Mesodermal cell (in vitro differentiated cells): ENCODE measurements at regions not wholly inside any gene's neighbourhood (a gene's known extent, or its start where the extent isn't known, plus 50 kb on each side); places are given as distances from the start of the nearest gene placed in this dataset.
"Not testable (repeated sequence)": the region's sequence is repeated elsewhere in the genome, so short reads cannot be mapped to it uniquely, and the experiment has no call there.

Experiments used
- H3K27ac ChIP-seq: 2 replicates; pipeline ENCODE4 v1.7.0; 2013; ENCODE audit warnings: mild to moderate bottlenecking, low read depth, low read length, moderate library complexity; ENCODE audit not compliant: severe bottlenecking
- H3K36me3 ChIP-seq: 2 replicates; pipeline ENCODE4 v1.7.1; 2013; ENCODE audit warnings: mild to moderate bottlenecking, low read length, moderate library complexity; ENCODE audit not compliant: control insufficient read depth, insufficient read depth
- H3K4me1 ChIP-seq: one replicate; pipeline ENCODE4 v1.7.1; 2013; ENCODE audit warnings: mild to moderate bottlenecking, low read length; ENCODE audit not compliant: insufficient read depth, control insufficient read depth, poor library complexity, severe bottlenecking
- H3K4me3 ChIP-seq: 2 replicates; pipeline ENCODE4 v1.7.0; 2013; ENCODE audit warnings: low read length, control low read depth, mild to moderate bottlenecking; ENCODE audit not compliant: insufficient read depth, poor library complexity, severe bottlenecking; ENCODE audit errors: extremely low read depth
- H3K9me3 ChIP-seq: 2 replicates; pipeline ENCODE4 v1.7.1; 2013; ENCODE audit warnings: mild to moderate bottlenecking, low read length, moderate library complexity; ENCODE audit not compliant: control insufficient read depth
- WGBS, 2 experiments: methylation state at CpG; one replicate each; pipeline ENCODE4 v1.1.5; 2013; ENCODE audit warnings: missing lambda C conversion rate in 2 of 2; ENCODE audit not compliant: insufficient coverage in 2 of 2; 5-methylcytosine and 5-hydroxymethylcytosine counted together

DNA sequence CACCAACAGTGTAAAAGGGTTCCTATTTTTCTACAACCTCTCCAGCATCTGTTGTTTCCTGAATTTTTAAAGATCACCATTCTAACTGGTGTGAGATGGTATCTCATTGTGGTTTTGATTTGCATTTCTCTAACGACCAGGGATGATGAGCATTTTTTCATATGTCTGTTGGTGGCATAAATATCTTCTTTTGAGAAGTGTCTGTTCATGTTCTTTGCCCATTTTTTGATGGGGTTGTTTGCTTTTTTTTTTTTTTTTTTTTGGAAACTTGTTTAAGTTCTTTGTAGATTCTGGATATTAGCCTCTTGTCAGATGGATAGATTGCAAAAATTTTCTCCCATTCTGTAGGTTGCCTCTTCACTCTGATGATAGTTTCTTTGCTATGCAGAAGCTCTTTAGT, 145.5 kb upstream of the PLXNC1 start:
- 75 to 86% methylated on average over 1 of the region's 1 CpG for WGBS, 2 experiments
- not testable (repeated sequence) for H3K4me1 ChIP-seq, H3K36me3 ChIP-seq, H3K4me3 ChIP-seq, H3K9me3 ChIP-seq, H3K27ac ChIP-seq

DNA sequence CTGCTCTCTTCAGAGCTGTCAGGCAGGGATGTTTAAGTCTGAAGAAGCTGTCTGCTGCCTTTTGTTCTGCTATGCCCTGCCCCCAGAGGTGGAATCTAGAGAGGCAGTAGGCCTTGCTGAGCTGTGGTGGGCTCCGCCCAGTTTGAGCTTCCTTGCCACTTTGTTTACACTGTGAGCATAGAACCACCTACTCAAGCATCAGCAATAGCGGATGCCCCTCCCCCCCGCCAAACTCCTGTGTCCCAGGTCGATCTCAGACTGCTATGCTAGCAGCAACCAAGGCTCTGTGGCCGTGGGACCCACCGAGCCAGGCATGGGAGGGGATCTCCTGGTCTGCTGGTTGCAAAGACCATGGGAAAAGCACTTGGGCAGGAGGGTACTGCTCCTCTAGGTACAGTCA, 140.5 kb upstream of the PLXNC1 start:
- not testable (repeated sequence) for H3K36me3 ChIP-seq, H3K9me3 ChIP-seq, H3K4me1 ChIP-seq, H3K4me3 ChIP-seq, H3K27ac ChIP-seq
- 59 to 79% methylated on average over 2 to 6 of the region's 6 CpGs for WGBS, 2 experiments

DNA sequence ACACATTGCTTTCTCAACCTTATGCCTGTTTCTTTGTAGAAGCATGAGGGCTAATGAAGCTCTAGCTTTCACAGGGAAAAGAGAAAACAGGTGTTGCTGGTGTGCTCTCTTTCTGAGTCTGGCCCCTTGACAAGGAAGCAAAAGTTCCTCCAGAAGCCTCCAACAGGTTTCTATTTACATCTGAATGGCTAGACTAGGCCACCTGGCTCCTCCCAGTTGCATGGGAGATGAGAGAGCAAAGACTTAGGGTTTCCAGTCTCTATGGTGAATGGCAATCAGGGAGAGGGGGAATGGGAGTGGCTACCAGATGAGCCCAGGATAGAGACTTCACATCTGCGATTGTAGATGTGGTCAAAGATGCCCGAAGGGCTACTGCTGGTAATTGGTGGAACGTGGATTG, 138.1 kb upstream of the PLXNC1 start:
- no peaks in the 10 kb centered on the region for H3K9me3 ChIP-seq
- no peaks in the 10 kb centered on the region for H3K4me1 ChIP-seq
- H3K4me3 ChIP-seq, result no peak overlapping the region
- no peak overlapping the region for H3K27ac ChIP-seq
- WGBS, 2 experiments, result 40 to 50% methylated on average over 1 of the region's 3 CpGs
- H3K36me3 ChIP-seq, result no peaks in the 10 kb centered on the region

DNA sequence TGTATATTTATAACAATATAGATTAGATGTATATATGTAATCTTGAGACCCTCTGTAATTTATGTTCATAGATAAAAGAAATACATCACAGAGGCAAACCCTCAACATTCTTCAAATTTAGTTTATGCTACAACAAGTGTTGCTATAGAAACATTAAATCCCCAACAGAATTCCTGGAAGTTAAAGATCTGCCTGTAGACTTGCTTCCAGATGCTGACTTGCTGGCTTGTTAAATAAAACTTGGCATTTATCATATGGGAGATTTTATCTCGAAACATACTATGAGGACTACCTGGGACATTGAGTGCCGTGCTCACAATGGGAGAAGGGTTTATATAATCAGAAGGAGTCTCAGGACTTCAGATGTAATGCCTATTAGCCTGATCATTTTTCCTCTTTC, 136.3 kb upstream of the PLXNC1 start:
- WGBS, 2 experiments, result 80% methylated on average over 1 of the region's 2 CpGs; no CpG with 5 or more reads in 1 of the 2 experiments

DNA sequence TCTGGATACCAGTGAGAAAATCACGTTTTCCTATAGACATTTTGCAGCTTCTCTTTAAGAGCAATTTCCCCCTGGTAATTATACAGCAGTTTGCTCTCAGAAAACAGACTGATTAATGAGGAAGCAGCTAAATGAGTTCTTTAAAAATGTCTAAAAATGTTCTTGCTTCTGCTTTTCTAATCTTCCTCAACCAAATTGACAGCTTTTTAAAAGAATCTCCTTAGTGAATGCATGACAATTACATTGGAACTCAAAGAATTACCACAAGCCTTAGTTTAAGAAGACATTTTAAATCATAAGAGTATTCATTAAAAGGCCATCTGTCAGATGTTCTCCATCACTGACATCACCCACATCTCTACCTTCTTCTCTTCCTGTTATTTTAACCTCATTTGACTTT, 135.8 kb upstream of the PLXNC1 start:
- Histone ChIP-seq H3K4me1 (no peaks in the 10 kb centered on the region), H3K9me3 (peaks cover 14% of the 10 kb centered on the region), H3K36me3 (no peaks in the 10 kb centered on the region), H3K4me3 (no peak overlapping the region), H3K27ac (no peak overlapping the region)
- no CpG with 5 or more reads among the region's 1 CpG for WGBS, 2 experiments

More for the DNA sequence above, 136.3 kb upstream of the PLXNC1 start:
- no peaks in the 10 kb centered on the region for H3K36me3 ChIP-seq
- H3K9me3 ChIP-seq, result peaks cover 9% of the 10 kb centered on the region
- H3K4me1 ChIP-seq, result no peaks in the 10 kb centered on the region
- no peak overlapping the region for H3K27ac ChIP-seq
- no peak overlapping the region for H3K4me3 ChIP-seq

GRCh38 chr12:94017247-94017646, 131.1 kb upstream of the PLXNC1 start:
- WGBS, 2 experiments, result 89% methylated on average over 2 of the region's 2 CpGs; no CpG with 5 or more reads in 1 of the 2 experiments
- H3K9me3 ChIP-seq, result peaks cover 32% of the 10 kb centered on the region
- H3K4me3 ChIP-seq, H3K27ac ChIP-seq, H3K4me1 ChIP-seq, H3K36me3 ChIP-seq: not testable (repeated sequence)

GRCh38 chr12:94020335-94020734, 128.0 kb upstream of the PLXNC1 start:
- Histone ChIP-seq H3K36me3 (no peaks in the 10 kb centered on the region), H3K4me1 (no peaks in the 10 kb centered on the region), H3K27ac (no peak overlapping the region), H3K4me3 (no peak overlapping the region), H3K9me3 (peaks cover 40% of the 10 kb centered on the region)
- WGBS, 2 experiments, result 80 to 83% methylated on average over 1 of the region's 1 CpG

DNA sequence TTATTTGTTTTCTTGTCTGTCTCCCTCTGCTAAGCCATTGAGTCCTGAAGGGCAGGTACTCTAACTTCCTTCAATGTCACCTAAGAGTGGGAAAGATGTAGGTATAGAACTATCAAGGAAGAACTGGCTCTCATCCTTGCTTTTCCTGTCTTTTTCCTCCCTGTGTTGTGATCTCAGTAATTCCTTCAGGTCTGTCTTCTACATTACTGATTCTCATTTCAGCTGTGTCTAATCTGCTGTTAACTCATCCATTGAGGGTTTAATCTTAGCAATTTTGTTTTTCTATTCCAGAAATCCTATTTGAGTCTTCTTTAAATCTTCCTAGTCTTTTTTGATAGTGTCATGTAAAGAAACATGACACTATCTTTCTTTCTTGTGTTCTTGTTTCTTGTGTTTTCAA, 124.5 kb upstream of the PLXNC1 start:
- Histone ChIP-seq H3K36me3 (no peaks in the 10 kb centered on the region), H3K4me1 (no peaks in the 10 kb centered on the region), H3K27ac (no peak overlapping the region), H3K4me3 (no peak overlapping the region), H3K9me3 (peaks cover 13% of the 10 kb centered on the region)

DNA sequence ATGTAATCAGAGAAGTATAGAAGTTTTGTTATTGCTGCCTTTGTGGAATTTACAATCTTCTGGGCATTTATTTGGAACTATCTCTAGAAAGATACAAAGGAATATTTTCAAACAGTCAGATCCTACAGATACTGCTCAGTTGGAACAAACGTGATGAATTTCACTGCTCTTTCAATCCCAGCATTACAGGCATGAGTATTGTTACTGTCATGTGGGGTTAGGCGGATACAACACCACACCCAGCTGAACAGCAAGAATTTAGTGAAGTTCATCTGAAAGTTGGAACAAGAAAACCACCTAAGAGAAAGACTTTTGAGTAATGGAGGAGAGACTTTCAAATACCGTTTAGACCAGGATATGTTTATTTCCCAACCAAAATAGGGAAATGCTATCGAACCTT, 123.3 kb upstream of the PLXNC1 start:
- Histone ChIP-seq H3K9me3 (peaks cover 8% of the 10 kb centered on the region), H3K36me3 (no peaks in the 10 kb centered on the region), H3K4me3 (no peak overlapping the region), H3K27ac (no peak overlapping the region), H3K4me1 (no peaks in the 10 kb centered on the region)
- 100% methylated on average over 2 of the region's 4 CpGs; no CpG with 5 or more reads in 1 of the 2 experiments for WGBS, 2 experiments

DNA sequence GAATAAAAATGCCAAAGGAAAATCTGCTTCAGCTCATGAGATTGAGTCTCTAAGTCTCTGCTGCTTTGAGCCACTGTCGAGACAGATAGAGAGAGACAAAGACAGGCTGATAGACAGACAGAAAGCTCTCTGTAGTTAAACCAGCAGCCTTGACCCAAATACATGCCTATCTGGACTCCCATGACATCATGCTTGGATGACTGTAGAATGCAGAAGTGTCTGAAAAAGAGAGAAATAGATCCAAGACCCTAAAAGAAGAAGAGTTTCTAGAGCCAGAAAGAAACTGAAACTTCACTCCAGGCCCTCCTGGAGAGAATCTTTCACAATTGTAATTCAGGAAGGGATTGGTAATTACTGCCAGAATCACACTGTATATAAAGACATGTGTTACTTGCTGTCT, 122.6 kb upstream of the PLXNC1 start:
- WGBS, 2 experiments, result 100% methylated on average over 1 of the region's 1 CpG

DNA sequence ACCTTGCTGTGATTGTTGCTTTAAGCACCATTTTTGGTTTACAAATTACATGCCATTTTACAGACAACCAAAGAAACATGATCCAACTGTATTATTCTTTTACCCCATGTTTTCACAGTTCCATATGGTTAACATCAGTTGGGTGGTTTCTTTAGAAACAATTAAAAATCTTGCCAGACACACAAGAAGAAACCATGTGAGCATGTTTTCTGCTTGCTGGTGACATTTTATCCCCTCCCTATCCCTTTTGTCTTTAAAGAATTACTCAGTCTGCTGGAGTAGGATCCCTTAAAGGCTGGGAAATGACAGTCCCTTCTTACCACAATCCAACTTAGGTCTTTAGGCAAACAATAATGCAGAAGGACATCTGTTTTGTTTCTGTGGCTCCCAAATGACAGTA, 121.8 kb upstream of the PLXNC1 start:
- no peaks in the 10 kb centered on the region for H3K4me1 ChIP-seq
- H3K9me3 ChIP-seq, result peaks cover 8% of the 10 kb centered on the region
- no peaks in the 10 kb centered on the region for H3K36me3 ChIP-seq
- no peak overlapping the region for H3K27ac ChIP-seq
- no peak overlapping the region for H3K4me3 ChIP-seq

More for the DNA sequence above, 122.6 kb upstream of the PLXNC1 start:
- Histone ChIP-seq H3K4me3 (no peak overlapping the region), H3K27ac (no peak overlapping the region), H3K36me3 (no peaks in the 10 kb centered on the region), H3K9me3 (peaks cover 8% of the 10 kb centered on the region), H3K4me1 (no peaks in the 10 kb centered on the region)

DNA sequence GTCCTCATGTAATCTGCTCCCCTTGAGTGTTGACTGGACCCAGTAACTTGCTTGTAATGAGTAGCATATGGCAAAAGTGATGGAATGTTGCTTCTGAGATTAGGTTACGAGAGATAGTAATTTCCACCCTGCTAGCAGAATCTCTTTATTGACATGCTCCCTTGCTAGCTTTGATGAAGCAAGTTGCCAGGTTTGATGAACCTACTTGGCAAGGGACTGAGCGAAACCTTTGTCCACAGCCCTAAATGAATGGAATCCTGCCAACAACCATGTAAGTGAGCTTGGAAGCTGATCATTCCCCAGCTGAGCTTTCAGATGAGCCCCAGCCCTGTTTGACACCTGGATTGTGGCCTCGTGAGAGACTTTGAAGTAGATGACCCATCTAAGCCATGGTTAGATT, 120.8 kb upstream of the PLXNC1 start:
- H3K4me3 ChIP-seq, result no peak overlapping the region
- WGBS, 2 experiments, result 100% methylated on average over 1 to 2 of the region's 3 CpGs
- peaks cover 8% of the 10 kb centered on the region for H3K9me3 ChIP-seq
- no peaks in the 10 kb centered on the region for H3K4me1 ChIP-seq
- no peaks in the 10 kb centered on the region for H3K36me3 ChIP-seq
- no peak overlapping the region for H3K27ac ChIP-seq
